SH-SY5Y (cell line): ENCODE measurements at regions not wholly inside any gene's neighbourhood (a gene's known extent, or its start where the extent isn't known, plus 50 kb on each side); places are given as distances from the start of the nearest gene placed in this dataset.

Source experiments
- GATA2 ChIP-seq: IDR thresholded peaks from 2 replicates; pipeline ENCODE4 v1.6.1; 2011; ENCODE audit warnings: mild to moderate bottlenecking, low read depth, low read length
- GATA3 ChIP-seq: IDR thresholded peaks from 2 replicates; pipeline ENCODE4 v1.6.1; 2011; ENCODE audit warnings: low read depth, mild to moderate bottlenecking, low read length, moderate library complexity

GRCh38 chr3:124256599-124256998 lies 264.7 kb upstream of the ROPN1 start:
- TF ChIP-seq GATA3 (no peak), GATA2 (no peak)

- TF ChIP-seq GATA2: no peak
- no peak for TF ChIP-seq GATA3
These were observed 265.5 kb upstream of the ROPN1 start for GRCh38 chr3:124257336-124257864.

GRCh38 chr3:124258057-124258500 lies 266.2 kb upstream of the ROPN1 start:
- no peak for TF ChIP-seq GATA2
- no peak for TF ChIP-seq GATA3

GRCh38 chr3:124260206-124260915 lies 268.4 kb upstream of the ROPN1 start:
- TF ChIP-seq GATA2 (no peak), GATA3 (no peak)

- TF ChIP-seq GATA2 (no peak), GATA3 (no peak)
These were observed 269.4 kb upstream of the ROPN1 start for GRCh38 chr3:124261306-124261705.

GRCh38 chr3:124263168-124263567 lies 271.2 kb upstream of the ROPN1 start:
- TF ChIP-seq GATA3 (no peak), GATA2 (no peak)

GRCh38 chr3:124264346-124264745 lies 272.4 kb upstream of the ROPN1 start:
- TF ChIP-seq GATA3 (no peak), GATA2 (no peak)

GRCh38 chr3:124266487-124266886 lies 274.6 kb upstream of the ROPN1 start:
- peak; percentile 67 for TF ChIP-seq GATA2
- no peak for TF ChIP-seq GATA3

GRCh38 chr3:124267406-124267805 lies 275.5 kb upstream of the ROPN1 start:
- TF ChIP-seq GATA3 (no peak), GATA2 (no peak)

- no peak for TF ChIP-seq GATA2
- no peak for TF ChIP-seq GATA3
These were observed 276.4 kb upstream of the ROPN1 start for GRCh38 chr3:124268355-124268754.

GRCh38 chr3:124269619-124270018 lies 277.7 kb upstream of the ROPN1 start:
- no peak for TF ChIP-seq GATA2
- no peak for TF ChIP-seq GATA3

GRCh38 chr3:124272605-124273151 lies 280.8 kb upstream of the ROPN1 start:
- TF ChIP-seq GATA3 (no peak), GATA2 (no peak)

GRCh38 chr3:124273651-124274050 lies 281.7 kb upstream of the ROPN1 start:
- TF ChIP-seq GATA3 (no peak), GATA2 (no peak)

GRCh38 chr3:124274051-124274450 lies 282.1 kb upstream of the ROPN1 start:
- no peak for TF ChIP-seq GATA2
- no peak for TF ChIP-seq GATA3

- no peak for TF ChIP-seq GATA3
- no peak for TF ChIP-seq GATA2
These were observed 283.5 kb upstream of the ROPN1 start for GRCh38 chr3:124275412-124275811.

GRCh38 chr3:124276133-124276532 lies 284.2 kb upstream of the ROPN1 start:
- TF ChIP-seq GATA2 (no peak), GATA3 (no peak)
